WI38 (cell line): ENCODE measurements at regions not wholly inside any gene's neighbourhood (a gene's known extent, or its start where the extent isn't known, plus 50 kb on each side); places are given as distances from the start of the nearest gene placed in this dataset.

Experiments
- H3K4me3 ChIP-seq: 2 replicates; pipeline ENCODE4 v1.5.1; 2011; ENCODE audit warnings: low read depth, mild to moderate bottlenecking, control low read depth, low read length
- TF ChIP-seq, protein P1 (sequence below): IDR thresholded peaks from 2 replicates; pipeline ENCODE4 v1.5.1; 2012; ENCODE audit warnings: low read depth, mild to moderate bottlenecking, control low read depth, low read length

DNA sequence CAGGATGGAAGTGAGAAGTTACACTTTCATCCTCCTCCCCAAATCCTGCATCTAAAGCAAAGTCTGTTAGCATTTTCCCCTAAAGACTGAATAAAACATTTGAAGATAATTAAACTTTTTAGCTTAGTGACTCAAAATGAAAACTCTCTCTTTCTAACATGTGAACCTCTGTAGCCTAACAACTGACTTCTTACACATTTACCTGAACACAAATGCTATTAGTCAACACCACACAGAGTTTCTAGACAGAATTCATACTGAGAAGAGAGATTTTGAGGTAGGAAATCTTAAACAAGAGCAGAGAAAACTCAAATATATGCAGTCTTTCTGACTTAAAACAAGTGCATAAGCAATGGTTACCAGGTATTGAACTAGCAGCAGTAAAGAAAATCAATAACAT lies 149.9 kb upstream of the SMLR1 start:
- H3K4me3 ChIP-seq: no peak overlapping the region
- TF ChIP-seq, protein P1, sequence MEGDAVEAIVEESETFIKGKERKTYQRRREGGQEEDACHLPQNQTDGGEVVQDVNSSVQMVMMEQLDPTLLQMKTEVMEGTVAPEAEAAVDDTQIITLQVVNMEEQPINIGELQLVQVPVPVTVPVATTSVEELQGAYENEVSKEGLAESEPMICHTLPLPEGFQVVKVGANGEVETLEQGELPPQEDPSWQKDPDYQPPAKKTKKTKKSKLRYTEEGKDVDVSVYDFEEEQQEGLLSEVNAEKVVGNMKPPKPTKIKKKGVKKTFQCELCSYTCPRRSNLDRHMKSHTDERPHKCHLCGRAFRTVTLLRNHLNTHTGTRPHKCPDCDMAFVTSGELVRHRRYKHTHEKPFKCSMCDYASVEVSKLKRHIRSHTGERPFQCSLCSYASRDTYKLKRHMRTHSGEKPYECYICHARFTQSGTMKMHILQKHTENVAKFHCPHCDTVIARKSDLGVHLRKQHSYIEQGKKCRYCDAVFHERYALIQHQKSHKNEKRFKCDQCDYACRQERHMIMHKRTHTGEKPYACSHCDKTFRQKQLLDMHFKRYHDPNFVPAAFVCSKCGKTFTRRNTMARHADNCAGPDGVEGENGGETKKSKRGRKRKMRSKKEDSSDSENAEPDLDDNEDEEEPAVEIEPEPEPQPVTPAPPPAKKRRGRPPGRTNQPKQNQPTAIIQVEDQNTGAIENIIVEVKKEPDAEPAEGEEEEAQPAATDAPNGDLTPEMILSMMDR: no peak

DNA sequence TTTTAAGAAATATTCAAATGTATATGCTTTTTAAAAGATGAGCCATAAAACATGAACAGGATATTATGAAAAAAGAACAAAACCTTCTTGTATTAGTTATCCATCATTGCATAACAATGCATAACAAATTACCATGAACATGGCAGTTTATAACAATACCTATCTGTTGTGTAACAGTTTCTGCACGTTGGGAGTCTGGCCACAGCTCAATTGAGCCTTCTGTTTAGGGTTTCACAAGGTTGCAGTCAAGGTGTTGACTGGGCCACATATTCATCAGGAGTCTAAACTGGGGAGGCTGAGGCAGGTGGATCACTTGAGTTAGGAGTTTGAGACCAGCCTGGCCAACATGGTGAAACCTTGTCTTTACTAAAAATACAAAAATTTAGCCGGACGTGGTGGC lies 149.4 kb upstream of the SMLR1 start:
- no peak overlapping the region for H3K4me3 ChIP-seq
- TF ChIP-seq, protein P1: no peak

DNA sequence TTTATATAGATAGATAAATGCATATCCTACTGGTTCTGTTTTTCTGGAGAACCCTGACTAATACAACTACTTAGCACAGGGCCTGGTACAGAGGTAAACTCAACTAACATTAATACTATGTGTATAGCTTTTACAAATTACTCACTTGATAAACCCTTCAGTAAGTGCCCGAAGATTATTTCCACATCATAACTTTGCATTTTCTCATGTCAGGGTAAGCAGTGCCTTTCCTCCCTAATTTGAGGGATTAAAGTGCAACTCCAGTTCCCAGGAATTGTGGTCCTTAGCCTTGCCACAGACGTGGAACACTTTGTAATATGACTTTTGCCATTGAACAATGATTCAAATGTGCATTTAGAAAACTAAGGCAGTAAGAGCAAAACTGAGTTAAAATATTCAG lies 147.5 kb upstream of the SMLR1 start:
- H3K4me3 ChIP-seq: no peak overlapping the region
- TF ChIP-seq, protein P1: no peak

DNA sequence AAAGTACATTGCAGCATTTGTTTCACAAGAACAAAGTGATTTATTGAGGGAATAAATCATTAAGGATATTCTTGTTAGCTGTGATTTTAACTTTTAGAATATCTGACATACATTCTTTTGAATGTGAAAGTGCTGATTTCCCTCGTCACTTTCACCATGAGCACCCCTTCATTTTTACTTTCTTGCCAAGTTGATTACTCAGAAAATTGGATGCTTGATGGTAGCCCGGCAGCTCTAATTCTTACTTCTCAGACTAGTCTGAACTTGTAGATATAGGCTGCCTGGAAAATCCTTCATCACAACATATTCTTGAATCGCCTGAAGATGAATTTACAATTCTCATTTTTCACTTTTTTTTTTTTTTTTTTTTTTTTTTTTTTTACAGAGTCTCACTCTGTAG lies 147.1 kb upstream of the SMLR1 start:
- no peak overlapping the region for H3K4me3 ChIP-seq
- TF ChIP-seq, protein P1: no peak

DNA sequence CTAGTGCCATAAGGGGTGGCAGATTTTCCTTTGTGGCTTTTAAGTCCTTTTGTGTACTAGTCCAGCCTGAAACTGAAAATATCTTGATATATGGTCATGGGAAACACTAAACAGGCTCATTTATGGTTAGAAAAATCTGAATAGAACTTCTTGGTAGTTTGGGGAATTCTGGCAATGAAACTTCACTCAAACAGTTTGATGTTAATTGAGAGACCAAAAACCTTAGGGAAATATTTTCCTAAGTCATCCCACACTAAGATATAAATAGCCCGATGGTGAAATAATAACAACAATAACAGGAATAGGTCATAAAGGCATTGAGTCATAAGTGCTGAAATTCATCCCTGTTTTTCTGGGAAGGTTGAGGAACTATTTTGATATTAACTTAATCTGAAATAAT lies 146.2 kb upstream of the SMLR1 start:
- H3K4me3 ChIP-seq: no peak overlapping the region
- TF ChIP-seq, protein P1: no peak

DNA sequence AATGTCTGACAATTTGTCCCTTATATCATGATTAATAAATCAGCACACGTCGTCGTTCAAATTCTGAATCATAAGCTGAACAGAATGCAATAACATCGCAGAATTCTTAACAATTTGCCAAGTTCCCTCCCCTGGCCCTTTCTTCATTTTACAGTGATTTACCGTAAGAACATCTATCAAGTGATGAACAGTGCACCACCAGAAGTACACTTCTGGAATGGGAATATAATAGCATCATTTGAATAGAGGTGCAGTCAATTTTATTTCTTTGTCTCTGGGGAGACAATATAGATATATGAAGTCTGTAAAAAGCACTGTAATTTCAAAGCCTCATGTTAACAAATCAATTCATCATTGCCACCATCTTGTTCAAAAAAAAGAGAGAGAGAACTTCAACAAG lies 145.1 kb upstream of the SMLR1 start:
- TF ChIP-seq, protein P1: no peak
- no peak overlapping the region for H3K4me3 ChIP-seq

DNA sequence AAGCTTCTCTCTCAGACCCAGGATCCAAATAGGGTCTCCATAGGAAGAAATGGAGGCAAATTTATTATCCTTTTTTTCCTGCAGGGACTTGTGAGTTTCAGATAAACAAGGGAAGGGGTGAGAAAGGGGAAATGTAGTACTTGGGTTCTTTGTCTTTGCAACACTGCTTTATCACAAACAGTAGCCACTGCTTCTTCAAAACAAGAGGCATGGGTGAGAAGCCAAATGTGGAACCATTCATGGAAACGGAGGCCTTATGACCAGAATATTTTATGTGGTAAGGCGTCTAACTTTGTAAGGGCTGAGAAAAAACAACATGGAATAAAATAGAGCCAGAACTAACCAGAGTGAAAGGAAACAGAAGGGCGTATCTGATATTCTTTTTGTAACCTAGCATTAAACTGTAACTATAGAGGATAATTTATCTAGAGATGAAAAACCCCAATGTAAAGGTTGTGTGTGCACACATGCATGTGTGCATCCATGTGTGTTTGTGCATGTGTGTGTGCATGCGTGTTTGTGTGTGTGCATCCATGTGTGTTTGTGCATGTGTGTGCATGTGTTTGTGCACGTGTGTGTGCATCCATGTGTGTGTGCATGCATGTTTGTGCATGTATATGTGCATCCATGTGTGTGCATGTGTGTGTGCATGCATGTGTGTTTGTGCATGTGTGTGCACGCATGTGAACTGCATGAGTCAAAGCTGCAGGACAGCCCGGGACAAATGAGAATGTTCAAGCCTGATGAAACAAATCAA lies 143.3 kb upstream of the SMLR1 start:
- TF ChIP-seq, protein P1: no peak
- H3K4me3 ChIP-seq: no peak overlapping the region
